ENCODE measurements at regions not wholly inside any gene's neighbourhood (a gene's known extent, or its start where the extent isn't known, plus 50 kb on each side); places are given as distances from the start of the nearest gene placed in this dataset.

DNA sequence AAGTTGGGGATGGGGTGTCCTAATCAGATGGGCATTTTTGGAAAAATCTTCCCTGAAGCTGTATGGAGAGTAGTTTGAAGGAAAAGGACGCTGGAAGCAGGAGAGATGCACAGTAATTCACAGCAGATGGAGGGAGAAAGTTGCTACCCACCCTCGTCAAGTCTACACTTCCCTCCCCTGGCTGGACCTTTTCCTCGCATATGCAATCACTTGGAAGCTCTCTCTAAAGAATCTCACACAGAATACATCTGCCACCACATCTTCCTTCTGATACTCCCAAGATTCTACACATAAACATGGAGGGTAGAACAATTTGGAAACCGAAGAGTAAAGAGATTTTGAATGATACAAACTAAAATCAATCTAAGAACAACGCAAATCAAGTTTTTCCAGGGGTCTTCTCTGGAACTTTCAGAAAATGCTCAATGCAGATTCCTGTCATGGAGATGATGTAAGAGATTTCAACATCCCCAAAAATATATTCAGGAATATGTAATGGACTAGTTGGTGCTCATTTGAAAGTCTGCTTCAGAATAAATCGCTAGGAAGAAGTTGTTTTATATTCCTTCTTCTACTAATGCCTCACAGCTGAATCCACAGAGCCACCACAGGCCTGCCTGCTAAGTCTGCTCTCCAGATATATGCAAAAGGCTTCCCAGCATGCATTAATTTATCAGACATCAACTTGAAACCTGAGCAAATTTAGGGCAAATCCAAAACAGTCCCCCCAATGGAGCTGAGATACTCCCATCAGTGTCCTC lies 291.5 kb downstream of the LRATD1 start:
- TF ChIP-seq, protein P1, sequence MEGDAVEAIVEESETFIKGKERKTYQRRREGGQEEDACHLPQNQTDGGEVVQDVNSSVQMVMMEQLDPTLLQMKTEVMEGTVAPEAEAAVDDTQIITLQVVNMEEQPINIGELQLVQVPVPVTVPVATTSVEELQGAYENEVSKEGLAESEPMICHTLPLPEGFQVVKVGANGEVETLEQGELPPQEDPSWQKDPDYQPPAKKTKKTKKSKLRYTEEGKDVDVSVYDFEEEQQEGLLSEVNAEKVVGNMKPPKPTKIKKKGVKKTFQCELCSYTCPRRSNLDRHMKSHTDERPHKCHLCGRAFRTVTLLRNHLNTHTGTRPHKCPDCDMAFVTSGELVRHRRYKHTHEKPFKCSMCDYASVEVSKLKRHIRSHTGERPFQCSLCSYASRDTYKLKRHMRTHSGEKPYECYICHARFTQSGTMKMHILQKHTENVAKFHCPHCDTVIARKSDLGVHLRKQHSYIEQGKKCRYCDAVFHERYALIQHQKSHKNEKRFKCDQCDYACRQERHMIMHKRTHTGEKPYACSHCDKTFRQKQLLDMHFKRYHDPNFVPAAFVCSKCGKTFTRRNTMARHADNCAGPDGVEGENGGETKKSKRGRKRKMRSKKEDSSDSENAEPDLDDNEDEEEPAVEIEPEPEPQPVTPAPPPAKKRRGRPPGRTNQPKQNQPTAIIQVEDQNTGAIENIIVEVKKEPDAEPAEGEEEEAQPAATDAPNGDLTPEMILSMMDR (conservative IDR thresholded peaks at IDR 0.05; ENCODE audit: low read depth, low read length): no peak
- TF ChIP-seq EZH2phosphoT487 (IDR thresholded peaks at IDR 0.05; ENCODE audit: borderline replicate concordance, low read length) (no peak), EZH2 (IDR thresholded peaks at IDR 0.05; ENCODE audit: low read length, unreplicated experiment) (no peak)

Data from PC-3 (cell line).